Mesenchymal stem cell (in vitro differentiated cells and primary cell): ENCODE measurements at regions not wholly inside any gene's neighbourhood (a gene's known extent, or its start where the extent isn't known, plus 50 kb on each side); places are given as distances from the start of the nearest gene placed in this dataset.

ENCODE experiments used
- DNase-seq: peaks from one replicate; pipeline ENCODE4 v3.0.0-alpha.2; 2013
- H2AFZ ChIP-seq: one replicate; pipeline ENCODE4 v1.6.1; 2013; ENCODE audit warnings: low read depth, mild to moderate bottlenecking, control low read depth, inconsistent platforms, low read length, moderate library complexity
- H2AK5ac ChIP-seq: 2 replicates; pipeline ENCODE4 v1.6.1; 2013; ENCODE audit warnings: low read length, moderate library complexity, mild to moderate bottlenecking, inconsistent platforms; ENCODE audit not compliant: severe bottlenecking
- H2BK120ac ChIP-seq: one replicate; pipeline ENCODE4 v1.6.1; 2013; ENCODE audit warnings: low read depth, mild to moderate bottlenecking, inconsistent platforms, low read length, moderate library complexity
- H2BK12ac ChIP-seq, 2 experiments: one replicate each; pipeline ENCODE4 v1.6.1; 2013; ENCODE audit warnings: inconsistent platforms in 2 of 2, low read length in 2 of 2, mild to moderate bottlenecking in 2 of 2, moderate library complexity in 2 of 2, control low read depth in 1 of 2
- H2BK15ac ChIP-seq: one replicate; pipeline ENCODE4 v1.6.1; 2013; ENCODE audit warnings: mild to moderate bottlenecking, low read depth, inconsistent platforms; ENCODE audit not compliant: poor library complexity, severe bottlenecking
- H2BK5ac ChIP-seq: 2 replicates; pipeline ENCODE4 v1.6.1; 2013; ENCODE audit warnings: low read depth, mild to moderate bottlenecking, low read length, control low read depth, inconsistent platforms; ENCODE audit not compliant: poor library complexity, severe bottlenecking
- H3K14ac ChIP-seq, 2 experiments: one replicate each; pipeline ENCODE4 v1.6.1; 2013; ENCODE audit warnings: inconsistent platforms in 2 of 2, low read length in 2 of 2, control low read depth in 1 of 2, mild to moderate bottlenecking in 1 of 2, moderate library complexity in 1 of 2
- H3K18ac ChIP-seq, 2 experiments: one replicate each; pipeline ENCODE4 v1.6.1; 2013; ENCODE audit warnings: inconsistent platforms in 2 of 2, low read length in 2 of 2, control low read depth in 1 of 2, low read depth in 1 of 2, mild to moderate bottlenecking in 1 of 2
- H3K23ac ChIP-seq, 2 experiments: one replicate each; pipeline ENCODE4 v1.6.1; 2013; ENCODE audit warnings: inconsistent platforms in 2 of 2, low read length in 2 of 2, mild to moderate bottlenecking in 2 of 2, moderate library complexity in 2 of 2, control low read depth in 1 of 2
- H3K27ac ChIP-seq: 2 replicates; pipeline ENCODE4 v1.5.1; 2013; ENCODE audit warnings: mild to moderate bottlenecking, moderate library complexity, low read length, control low read depth, inconsistent platforms; ENCODE audit not compliant: poor library complexity, severe bottlenecking
- H3K27me3 ChIP-seq, 2 experiments: 2 replicates each; pipeline versions ENCODE4 v1.6.1 to v1.7.0; 2013; ENCODE audit warnings: low read length in 2 of 2, mild to moderate bottlenecking in 2 of 2, moderate library complexity in 2 of 2, control low read depth in 1 of 2, inconsistent platforms in 1 of 2; ENCODE audit not compliant: control insufficient read depth in 1 of 2, insufficient read depth in 1 of 2
- H3K36me3 ChIP-seq, 2 experiments: 2 replicates each; pipeline versions ENCODE4 v1.6.1 to v1.7.0; 2013; ENCODE audit warnings: low read length in 2 of 2, control low read depth in 1 of 2, inconsistent platforms in 1 of 2, low read depth in 1 of 2, mild to moderate bottlenecking in 1 of 2; ENCODE audit not compliant: insufficient read depth in 2 of 2, control insufficient read depth in 1 of 2
- H3K4ac ChIP-seq, 2 experiments: one replicate each; pipeline ENCODE4 v1.6.1; 2013; ENCODE audit warnings: inconsistent platforms in 2 of 2, low read length in 2 of 2, mild to moderate bottlenecking in 2 of 2, moderate library complexity in 2 of 2, control low read depth in 1 of 2, low read depth in 1 of 2
- H3K4me1 ChIP-seq: 2 replicates; pipeline ENCODE4 v1.6.1; 2013; ENCODE audit warnings: low read depth, low read length, control low read depth; ENCODE audit not compliant: control insufficient read depth, insufficient read depth
- H3K4me2 ChIP-seq: 2 replicates; pipeline ENCODE4 v1.6.1; 2013; ENCODE audit warnings: low read length, mild to moderate bottlenecking, inconsistent platforms; ENCODE audit not compliant: poor library complexity, severe bottlenecking
- H3K4me3 ChIP-seq, 2 experiments: 2 replicates each; pipeline versions ENCODE4 v1.5.1 to v1.7.0; 2013; ENCODE audit warnings: low read length in 2 of 2, mild to moderate bottlenecking in 2 of 2, control low read depth in 1 of 2, low read depth in 1 of 2; ENCODE audit not compliant: insufficient read depth in 1 of 2
- H3K79me1 ChIP-seq: replicated peaks from 2 replicates; pipeline ENCODE4 v1.6.1; 2013; ENCODE audit warnings: mild to moderate bottlenecking, control low read depth, low read length, inconsistent platforms; ENCODE audit not compliant: poor library complexity, severe bottlenecking
- H3K9ac ChIP-seq: 2 replicates; pipeline ENCODE4 v1.7.0; 2013; ENCODE audit warnings: mild to moderate bottlenecking, low read length, moderate library complexity
- H3K9me3 ChIP-seq: 2 replicates; pipeline ENCODE4 v1.7.0; 2013; ENCODE audit warnings: mild to moderate bottlenecking, low read length; ENCODE audit not compliant: control insufficient read depth
- H4K8ac ChIP-seq: one replicate; pipeline ENCODE4 v1.6.1; 2013; ENCODE audit warnings: inconsistent platforms, mild to moderate bottlenecking, low read length, moderate library complexity
- H4K91ac ChIP-seq: one replicate; pipeline ENCODE4 v1.6.1; 2013; ENCODE audit warnings: mild to moderate bottlenecking, low read length, inconsistent platforms
- WGBS: methylation state at CpG from one replicate; pipeline ENCODE4 v1.1.7; 2013; ENCODE audit warnings: mixed read lengths; 5-methylcytosine and 5-hydroxymethylcytosine counted together

- Histone ChIP-seq H4K91ac (no peak overlapping the region), H3K9ac (no peak overlapping the region), H3K18ac (no peak overlapping the region), H3K4me1 (peaks cover 2% of the 10 kb centered on the region), H3K4ac (no peak overlapping the region), H2AK5ac (no peak overlapping the region), H3K4me3 (no peak overlapping the region), H2BK5ac (no peak overlapping the region), H3K4me2 (no peak overlapping the region), H2BK15ac (no peak overlapping the region), H2BK120ac (no peak overlapping the region), H4K8ac (no peak overlapping the region), H3K23ac (no peak overlapping the region), H3K79me1 (no peaks in the 10 kb centered on the region), H3K27me3 (no peaks in the 10 kb centered on the region), H3K9me3 (no peaks in the 10 kb centered on the region), H3K36me3 (no peaks in the 10 kb centered on the region), H3K14ac (no peak overlapping the region), H2BK12ac (no peak overlapping the region), H3K27ac (no peak overlapping the region), H2AFZ (no peak overlapping the region)
- WGBS, result 92% methylated on average over 11 of the region's 11 CpGs
- DNase-seq, result no peak
These were observed 979.7 kb upstream of the TMEM132C start for GRCh38 chr12:127287256-127287655.

- WGBS, result 80% methylated on average over 4 of the region's 5 CpGs
- Histone ChIP-seq H3K9me3 (no peaks in the 10 kb centered on the region), H3K18ac (no peak overlapping the region)
These were observed 976.7 kb upstream of the TMEM132C start for GRCh38 chr12:127290251-127290650.

GRCh38 chr12:127292736-127293135 is 974.2 kb upstream of the TMEM132C start:
- no peaks in the 10 kb centered on the region for H3K79me1 ChIP-seq
- WGBS, result 85% methylated on average over 6 of the region's 6 CpGs
- H4K91ac ChIP-seq, result no peak overlapping the region
- H3K27me3 ChIP-seq, result no peaks in the 10 kb centered on the region
- H3K4me2 ChIP-seq, result no peak overlapping the region
- no peak overlapping the region for H2AK5ac ChIP-seq
- H2AFZ ChIP-seq, result no peak overlapping the region
- no peak overlapping the region for H4K8ac ChIP-seq
- H2BK120ac ChIP-seq, result no peak overlapping the region
- no peak overlapping the region for H3K18ac ChIP-seq
- no peak overlapping the region for H3K9ac ChIP-seq
- no peak overlapping the region for H3K27ac ChIP-seq
- H3K14ac ChIP-seq, result no peak overlapping the region
- H3K4me3 ChIP-seq, result no peak overlapping the region
- H3K9me3 ChIP-seq, result no peaks in the 10 kb centered on the region
- H2BK15ac ChIP-seq, result no peak overlapping the region
- H3K23ac ChIP-seq, result no peak overlapping the region
- H3K36me3 ChIP-seq, result no peaks in the 10 kb centered on the region
- no peak for DNase-seq
- H3K4ac ChIP-seq, result no peak overlapping the region
- no peak overlapping the region for H2BK5ac ChIP-seq
- H2BK12ac ChIP-seq, result no peak overlapping the region
- no peaks in the 10 kb centered on the region for H3K4me1 ChIP-seq

More at GRCh38 chr12:127290251-127290650, 976.7 kb upstream of the TMEM132C start:
- no peak overlapping the region for H2BK120ac ChIP-seq
- no peak overlapping the region for H2BK12ac ChIP-seq
- H3K23ac ChIP-seq, result no peak overlapping the region
- no peaks in the 10 kb centered on the region for H3K27me3 ChIP-seq
- no peaks in the 10 kb centered on the region for H3K79me1 ChIP-seq
- no peak overlapping the region for H4K91ac ChIP-seq
- no peak for DNase-seq
- no peak overlapping the region for H3K27ac ChIP-seq
- H3K9ac ChIP-seq, result no peak overlapping the region
- no peak overlapping the region for H2BK5ac ChIP-seq
- H3K36me3 ChIP-seq, result no peaks in the 10 kb centered on the region
- H2AK5ac ChIP-seq, result no peak overlapping the region
- no peak overlapping the region for H4K8ac ChIP-seq
- no peak overlapping the region for H3K14ac ChIP-seq
- H2AFZ ChIP-seq, result no peak overlapping the region
- H3K4me2 ChIP-seq, result no peak overlapping the region
- no peak overlapping the region for H3K4ac ChIP-seq
- no peaks in the 10 kb centered on the region for H3K4me1 ChIP-seq
- H2BK15ac ChIP-seq, result no peak overlapping the region
- H3K4me3 ChIP-seq, result no peak overlapping the region

- H3K23ac ChIP-seq, result no peak overlapping the region
- H3K4me2 ChIP-seq, result no peak overlapping the region
- no peak overlapping the region for H2AK5ac ChIP-seq
- peak; percentile 4 for DNase-seq
- H3K36me3 ChIP-seq, result no peaks in the 10 kb centered on the region
- no peaks in the 10 kb centered on the region for H3K27me3 ChIP-seq
- H3K4me1 ChIP-seq, result no peaks in the 10 kb centered on the region
- no peak overlapping the region for H3K14ac ChIP-seq
- no peak overlapping the region for H4K8ac ChIP-seq
- no peaks in the 10 kb centered on the region for H3K79me1 ChIP-seq
- H3K4me3 ChIP-seq, result no peak overlapping the region
- H3K27ac ChIP-seq, result no peak overlapping the region
- H2AFZ ChIP-seq, result no peak overlapping the region
- no peak overlapping the region for H3K18ac ChIP-seq
- no peak overlapping the region for H2BK5ac ChIP-seq
- H2BK12ac ChIP-seq, result no peak overlapping the region
- no peak overlapping the region for H2BK120ac ChIP-seq
- 74% methylated on average over 13 of the region's 13 CpGs for WGBS
- H3K4ac ChIP-seq, result no peak overlapping the region
- H4K91ac ChIP-seq, result no peak overlapping the region
- H2BK15ac ChIP-seq, result no peak overlapping the region
- H3K9ac ChIP-seq, result no peak overlapping the region
- H3K9me3 ChIP-seq, result peaks cover 2% of the 10 kb centered on the region
These were observed 973.3 kb upstream of the TMEM132C start for GRCh38 chr12:127293507-127294310.
